ENCODE measurements at regions not wholly inside any gene's neighbourhood (a gene's known extent, or its start where the extent isn't known, plus 50 kb on each side); places are given as distances from the start of the nearest gene placed in this dataset.

DNA sequence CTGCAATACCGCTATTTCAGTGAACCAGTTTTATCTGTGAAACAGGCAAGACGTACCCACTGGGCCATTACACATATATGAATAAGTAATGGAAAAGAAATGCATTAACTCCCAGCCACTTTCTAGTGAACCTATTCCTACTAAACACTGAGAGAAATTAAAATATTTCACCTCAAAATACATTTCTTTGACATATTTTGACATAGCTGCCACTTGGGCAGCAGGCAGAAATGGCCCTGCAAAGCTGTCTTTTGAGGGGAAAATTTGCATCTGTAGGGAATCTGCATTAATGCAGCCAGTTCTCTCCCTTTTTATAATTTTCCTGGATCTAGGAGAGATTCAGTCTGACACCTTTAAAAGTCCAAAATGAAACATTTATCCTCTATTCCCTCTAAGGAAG is 714.8 kb upstream of the POM121L12 start:
- Histone ChIP-seq H3K36me3 (no peaks in the 10 kb centered on the region), H3K9ac (no peak overlapping the region)

DNA sequence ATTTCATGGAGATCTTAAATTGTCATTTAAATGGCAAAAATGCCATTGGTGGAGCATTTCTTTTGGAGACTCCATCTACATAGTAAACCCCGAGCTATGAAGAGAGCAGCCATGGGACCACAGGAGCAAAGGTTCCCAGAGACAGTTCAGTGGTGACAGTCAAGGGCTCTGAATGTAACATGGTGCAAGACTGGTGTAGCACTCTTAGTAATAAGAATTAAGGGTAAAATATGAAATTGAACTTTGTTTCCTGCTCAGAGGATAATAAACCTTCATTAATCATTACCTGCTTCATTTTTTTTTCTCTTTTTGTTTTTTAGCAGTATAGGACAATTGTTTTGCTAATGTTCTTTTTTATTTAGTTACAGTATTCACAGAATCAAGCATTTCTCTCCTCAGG is 717.5 kb upstream of the POM121L12 start:
- no peaks in the 10 kb centered on the region for H3K36me3 ChIP-seq
- peaks cover 0 to 7% (median 0%) of the 10 kb centered on the region in 10 experiments; a peak in 2 of 20 replicates for H3K4me1 ChIP-seq
- TF ChIP-seq Cebpa-rat (IDR thresholded peaks at IDR 0.05) = no peak
- H3K4me2 ChIP-seq = no peak overlapping the region
- H3K9ac ChIP-seq = no peak overlapping the region
- no peaks in the 10 kb centered on the region for H3K27me3 ChIP-seq
- H3K27ac ChIP-seq = no peak overlapping the region
- no peak overlapping the region; a peak in 1 of 20 replicates for H3K4me3 ChIP-seq
- peaks cover 0 to 5% (median 0%) of the 10 kb centered on the region in 11 experiments; a peak in 2 of 22 replicates for H3K9me3 ChIP-seq (replicated peaks in 1 of 11)
- H4K20me1 ChIP-seq = no peaks in the 10 kb centered on the region

More for the DNA sequence above, 714.8 kb upstream of the POM121L12 start:
- Histone ChIP-seq H3K4me1 (peaks cover 0 to 7% (median 0%) of the 10 kb centered on the region in 10 experiments; a peak in 2 of 20 replicates), H3K27me3 (no peaks in the 10 kb centered on the region), H3K4me3 (no peak overlapping the region), H3K9me3 (replicated peaks in 1 of 11) (peaks cover 0 to 7% (median 0%) of the 10 kb centered on the region in 11 experiments; a peak in 2 of 22 replicates), H4K20me1 (no peaks in the 10 kb centered on the region), H3K4me2 (0 out of 22 replicates have a peak overlapping the region, but pooled peaks of 1 of the 11 experiments have one; percentile 37), H3K27ac (no peak overlapping the region)
- no peak for TF ChIP-seq Cebpa-rat (IDR thresholded peaks at IDR 0.05)

DNA sequence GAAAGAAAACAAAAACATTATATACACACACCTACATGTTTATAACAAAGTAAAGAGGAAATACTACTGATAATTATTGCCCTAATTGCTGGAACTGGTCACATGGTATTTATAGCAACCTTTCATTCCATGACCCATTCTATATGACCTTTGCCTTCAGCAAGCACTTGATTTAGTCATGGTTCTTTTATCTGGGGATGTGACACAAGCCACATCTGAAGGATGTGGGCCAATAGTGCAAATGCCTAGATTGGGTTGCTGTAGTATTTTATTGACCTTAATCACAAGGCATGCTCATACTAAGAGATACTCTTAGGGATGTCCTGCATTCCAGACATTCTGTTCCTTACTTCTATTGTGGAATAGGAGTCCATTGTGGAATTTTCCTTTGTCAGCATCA is 723.5 kb upstream of the POM121L12 start:
- H3K4me1 ChIP-seq = peaks cover 0 to 8% (median 0%) of the 10 kb centered on the region in 10 experiments; a peak in 3 of 20 replicates
- peaks cover 0 to 9% (median 0%) of the 10 kb centered on the region in 11 experiments; a peak in 2 of 22 replicates for H3K9me3 ChIP-seq (replicated peaks in 1 of 11)

DNA sequence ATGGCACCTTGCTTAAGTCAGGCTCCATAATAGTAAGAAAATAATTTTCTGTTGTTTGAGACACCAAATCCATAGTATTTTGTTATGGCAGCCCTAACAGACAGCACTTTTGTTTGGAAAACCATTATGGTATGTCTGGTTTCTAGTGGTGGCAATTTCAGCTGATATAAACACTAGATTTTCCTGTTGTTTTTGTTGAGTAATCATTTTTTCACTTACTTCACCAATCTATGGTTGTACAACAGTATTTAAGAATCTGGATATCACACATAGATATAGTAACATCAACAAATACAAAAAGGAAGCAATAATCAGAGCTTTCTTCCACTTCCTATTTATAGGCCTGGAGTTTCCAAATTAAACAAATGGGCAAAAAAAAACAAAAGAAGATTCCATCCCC is 725.8 kb upstream of the POM121L12 start:
- Histone ChIP-seq H3K4me3 (no peak overlapping the region), H3K27me3 (no peaks in the 10 kb centered on the region), H3K4me2 (peak overlapping the region in 2 of 11 experiments; percentile 23 to 60; a peak in 3 of 22 replicates), H3K36me3 (no peaks in the 10 kb centered on the region), H3K27ac (no peak overlapping the region), H4K20me1 (no peaks in the 10 kb centered on the region), H3K9me3 (replicated peaks in 1 of 11) (peaks cover 0 to 9% (median 0%) of the 10 kb centered on the region in 11 experiments; a peak in 2 of 22 replicates), H3K9ac (no peak overlapping the region), H3K4me1 (peaks cover 0 to 8% (median 0%) of the 10 kb centered on the region in 10 experiments; a peak in 3 of 20 replicates)
- no peak for TF ChIP-seq Cebpa-rat (IDR thresholded peaks at IDR 0.05)

More for the DNA sequence above, 723.5 kb upstream of the POM121L12 start:
- no peaks in the 10 kb centered on the region for H4K20me1 ChIP-seq
- no peak overlapping the region for H3K27ac ChIP-seq
- TF ChIP-seq Cebpa-rat (IDR thresholded peaks at IDR 0.05) = no peak
- no peak overlapping the region for H3K4me2 ChIP-seq
- H3K27me3 ChIP-seq = no peaks in the 10 kb centered on the region
- no peaks in the 10 kb centered on the region for H3K36me3 ChIP-seq
- no peak overlapping the region for H3K9ac ChIP-seq
- H3K4me3 ChIP-seq = no peak overlapping the region

DNA sequence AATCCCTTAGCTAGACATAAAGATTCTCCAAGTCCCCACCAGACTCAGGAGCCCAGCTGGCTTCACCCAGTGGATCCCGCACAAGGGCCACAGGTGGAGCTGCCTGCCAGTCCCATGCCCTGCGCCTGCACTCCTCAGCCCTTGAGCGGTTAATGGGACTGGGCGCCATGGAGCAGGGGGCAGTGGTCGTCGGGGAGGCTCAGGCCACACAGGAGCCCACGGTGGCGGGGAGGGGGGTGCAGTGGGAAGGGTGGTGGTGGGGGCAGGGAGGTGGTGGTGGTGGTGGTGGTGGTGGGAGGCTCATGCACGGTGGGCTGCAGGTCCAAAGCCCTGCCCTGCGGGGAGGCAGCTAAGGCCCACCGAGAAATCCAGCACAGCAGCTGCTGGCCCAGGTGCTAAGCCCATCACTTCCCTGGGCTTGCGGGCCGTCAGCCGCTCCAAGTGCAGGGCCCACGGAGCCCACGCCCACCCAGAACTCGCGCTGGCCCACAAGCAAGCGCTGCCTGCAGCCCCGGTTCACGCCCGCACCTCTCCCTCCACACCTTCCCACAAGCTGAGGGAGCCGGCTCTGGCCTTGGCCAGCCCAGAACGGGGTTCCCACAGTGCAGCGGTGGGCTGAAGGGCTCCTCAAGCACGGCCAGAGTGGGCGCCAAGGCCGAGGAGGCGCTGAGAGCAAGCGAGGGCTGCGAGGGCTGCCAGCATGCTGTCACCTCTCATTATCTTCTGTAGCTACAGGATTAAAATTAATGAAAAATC is 732.5 kb upstream of the POM121L12 start:
- no peaks in the 10 kb centered on the region for H4K20me1 ChIP-seq
- H3K4me1 ChIP-seq = no peaks in the 10 kb centered on the region
- no peak overlapping the region for H3K4me3 ChIP-seq
- no peak overlapping the region for H3K27ac ChIP-seq
- H3K9me3 ChIP-seq (replicated peaks in 1 of 11) = peaks cover 0 to under 1% (median 0%) of the 10 kb centered on the region in 11 experiments; a peak in 2 of 22 replicates
- TF ChIP-seq Cebpa-rat (IDR thresholded peaks at IDR 0.05) = no peak
- H3K4me2 ChIP-seq = no peak overlapping the region
- no peaks in the 10 kb centered on the region for H3K27me3 ChIP-seq
- H3K9ac ChIP-seq = no peak overlapping the region
- no peaks in the 10 kb centered on the region for H3K36me3 ChIP-seq

DNA sequence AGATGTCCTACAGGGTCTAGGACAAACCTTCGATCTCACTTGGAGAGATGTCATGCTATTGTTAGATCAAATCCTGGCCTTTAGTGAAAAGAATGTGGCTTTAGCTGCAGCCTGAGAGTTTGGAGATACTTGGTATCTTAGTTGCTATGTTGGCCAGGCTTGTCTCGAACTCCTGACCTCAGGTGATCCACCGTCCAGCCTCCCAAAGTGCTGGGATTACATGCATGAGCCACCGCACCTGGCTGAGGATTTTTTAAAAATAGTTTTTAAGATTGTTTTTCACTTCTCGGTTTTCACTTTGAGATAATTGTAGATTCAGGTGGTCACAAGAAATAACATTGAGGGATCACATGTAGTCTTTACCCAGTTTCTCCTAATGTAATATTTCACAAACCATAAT is 738.3 kb upstream of the POM121L12 start:
- no peaks in the 10 kb centered on the region for H3K4me1 ChIP-seq
- no peak overlapping the region for H3K27ac ChIP-seq
- no peak for TF ChIP-seq Cebpa-rat (IDR thresholded peaks at IDR 0.05)
- no peak overlapping the region for H3K4me2 ChIP-seq
- no peaks in the 10 kb centered on the region for H4K20me1 ChIP-seq
- H3K4me3 ChIP-seq = no peak overlapping the region
- H3K27me3 ChIP-seq = no peaks in the 10 kb centered on the region
- H3K36me3 ChIP-seq = no peaks in the 10 kb centered on the region
- no peak overlapping the region for H3K9ac ChIP-seq
- peaks cover 9 to 13% (median 11%) of the 10 kb centered on the region in 11 experiments; a peak in 19 of 22 replicates for H3K9me3 ChIP-seq (replicated peaks in 1 of 11)

DNA sequence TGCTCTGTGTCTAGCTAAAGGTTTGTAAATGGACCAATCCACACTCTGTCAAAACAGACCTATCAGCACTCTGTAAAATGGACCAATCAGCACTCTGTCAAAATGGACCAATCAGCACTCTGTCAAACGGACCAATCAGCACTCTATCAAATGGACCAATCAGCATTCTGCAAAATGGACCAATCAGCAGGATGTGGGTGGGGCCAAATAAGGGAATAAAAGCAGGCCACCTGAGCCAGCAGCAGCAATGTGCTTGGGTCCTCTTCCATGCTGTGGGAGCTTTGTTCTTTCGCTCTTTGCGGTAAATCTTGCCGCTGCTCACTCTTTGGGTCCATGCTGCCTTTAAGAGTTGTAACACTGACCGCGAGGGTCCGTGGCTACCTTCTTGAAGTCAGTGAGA is 740.5 kb upstream of the POM121L12 start:
- H3K4me3 ChIP-seq = no peak overlapping the region
- H3K9ac ChIP-seq = no peak overlapping the region
- peaks cover 9 to 13% (median 11%) of the 10 kb centered on the region in 11 experiments; a peak in 19 of 22 replicates for H3K9me3 ChIP-seq (replicated peaks in 1 of 11)
- no peaks in the 10 kb centered on the region for H3K27me3 ChIP-seq
- no peak for TF ChIP-seq Cebpa-rat (IDR thresholded peaks at IDR 0.05)
- no peaks in the 10 kb centered on the region for H3K4me1 ChIP-seq
- no peaks in the 10 kb centered on the region for H4K20me1 ChIP-seq
- H3K4me2 ChIP-seq = no peak overlapping the region
- H3K36me3 ChIP-seq = no peaks in the 10 kb centered on the region
- no peak overlapping the region for H3K27ac ChIP-seq

DNA sequence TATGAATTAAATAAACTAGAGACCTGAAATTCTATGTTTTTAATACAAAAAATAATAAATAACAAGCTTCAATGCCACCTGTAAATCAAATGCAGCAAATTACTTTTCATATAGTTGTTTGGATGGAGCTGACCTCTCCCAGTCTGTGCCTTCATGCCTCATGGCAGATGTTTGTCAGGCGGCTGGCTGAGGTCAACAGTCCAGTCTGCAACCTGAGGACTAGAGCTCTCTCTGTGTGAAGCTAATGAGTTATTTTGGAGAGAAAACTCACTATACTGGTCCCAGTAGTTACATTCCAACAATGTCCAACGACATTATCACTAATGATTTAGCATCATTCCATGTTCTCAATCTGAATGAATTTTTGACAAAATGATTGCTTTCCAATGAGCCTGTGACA is 746.2 kb upstream of the POM121L12 start:
- no peaks in the 10 kb centered on the region for H4K20me1 ChIP-seq
- H3K27ac ChIP-seq = no peak overlapping the region
- no peak overlapping the region for H3K4me2 ChIP-seq
- no peaks in the 10 kb centered on the region for H3K27me3 ChIP-seq
- H3K9ac ChIP-seq = no peak overlapping the region
- no peak for TF ChIP-seq Cebpa-rat (IDR thresholded peaks at IDR 0.05)
- no peaks in the 10 kb centered on the region for H3K36me3 ChIP-seq
- H3K4me3 ChIP-seq = no peak overlapping the region
- no peaks in the 10 kb centered on the region; a peak in 1 of 22 replicates for H3K9me3 ChIP-seq (replicated peaks in 1 of 11)
- H3K4me1 ChIP-seq = no peaks in the 10 kb centered on the region

DNA sequence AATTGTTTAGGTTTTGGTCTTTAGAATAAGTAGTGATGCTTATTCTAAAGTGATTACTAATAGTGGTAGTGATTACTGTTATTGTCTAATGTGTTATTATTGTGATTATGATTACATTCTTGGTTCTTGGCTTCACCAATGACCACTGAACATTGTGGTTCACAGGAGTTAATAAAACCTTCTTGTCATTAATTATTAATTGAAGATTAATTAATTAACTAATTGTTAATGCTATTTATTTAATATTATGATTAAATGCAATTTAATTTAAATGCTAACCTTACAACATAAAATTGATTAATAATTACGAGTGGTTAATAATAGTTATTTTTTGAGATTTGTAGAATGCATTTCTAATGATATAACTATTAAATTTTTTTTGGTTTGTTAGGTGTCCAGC is 747.7 kb upstream of the POM121L12 start:
- Histone ChIP-seq H4K20me1 (no peaks in the 10 kb centered on the region), H3K27me3 (no peaks in the 10 kb centered on the region), H3K4me1 (no peaks in the 10 kb centered on the region), H3K27ac (no peak overlapping the region), H3K9ac (no peak overlapping the region), H3K4me2 (no peak overlapping the region), H3K36me3 (no peaks in the 10 kb centered on the region), H3K4me3 (no peak overlapping the region), H3K9me3 (replicated peaks in 1 of 11) (no peaks in the 10 kb centered on the region)
- no peak for TF ChIP-seq Cebpa-rat (IDR thresholded peaks at IDR 0.05)

All from BLaER1 treated with 17β-estradiol and CSF1 and Interleukin-3, amounts not matched to agents 10 nM and 100 nM (cell line).